Hepatocyte (in vitro differentiated cells): ENCODE measurements at regions not wholly inside any gene's neighbourhood (a gene's known extent, or its start where the extent isn't known, plus 50 kb on each side); places are given as distances from the start of the nearest gene placed in this dataset.

ENCODE experiments used
- CTCF ChIP-seq: fragments of 200-600 bp; sonication (generic); IDR thresholded peaks from 2 replicates; pipeline ENCODE4 v1.5.1; 2016; ENCODE audit warnings: antibody characterized with exemption, mild to moderate bottlenecking; ENCODE audit not compliant: poor library complexity
- EZH2 ChIP-seq: fragments of 200-600 bp; sonication (generic); IDR thresholded peaks from 2 replicates; pipeline ENCODE4 v1.6.1; 2016; ENCODE audit warnings: antibody characterized with exemption, mild to moderate bottlenecking, borderline replicate concordance
- EZH2phosphoT487 ChIP-seq: fragments of 200-600 bp; sonication (generic); IDR thresholded peaks from one replicate; pipeline ENCODE4 v1.6.1; 2018; ENCODE audit warnings: antibody characterized with exemption, mild to moderate bottlenecking, low read depth, moderate library complexity; ENCODE audit not compliant: unreplicated experiment, severe bottlenecking

GRCh38 chr4:159577241-159577640, 474.4 kb downstream of the RAPGEF2 start:
- TF ChIP-seq CTCF (no peak), EZH2 (no peak), EZH2phosphoT487 (no peak)
